Skeletal muscle tissue (tissue), 3 donors: ENCODE measurements at regions not wholly inside any gene's neighbourhood (a gene's known extent, or its start where the extent isn't known, plus 50 kb on each side); places are given as distances from the start of the nearest gene placed in this dataset.
"Not testable (repeated sequence)": the region's sequence is repeated elsewhere in the genome, so short reads cannot be mapped to it uniquely, and the experiment has no call there.

ENCODE experiments used
- H3K27ac ChIP-seq: one replicate; pipeline ENCODE4 v1.7.0; 2013; ENCODE audit warnings: mild to moderate bottlenecking, low read depth, low read length, inconsistent platforms
- H3K27me3 ChIP-seq, 3 donors: one replicate each; pipeline ENCODE4 v1.7.0; 2013; ENCODE audit warnings: low read length in 3 of 3; ENCODE audit not compliant: control insufficient read depth in 3 of 3, insufficient read depth in 3 of 3
- H3K36me3 ChIP-seq, 3 donors: one replicate each; pipeline ENCODE4 v1.7.0; 2013; ENCODE audit warnings: low read length in 3 of 3; ENCODE audit not compliant: control insufficient read depth in 3 of 3, insufficient read depth in 3 of 3
- H3K4me1 ChIP-seq, 3 donors: one replicate each; pipeline ENCODE4 v1.7.0; 2013; ENCODE audit warnings: low read length in 3 of 3, mild to moderate bottlenecking in 3 of 3; ENCODE audit not compliant: control insufficient read depth in 3 of 3, insufficient read depth in 3 of 3
- H3K4me3 ChIP-seq, 3 donors: one replicate each; pipeline ENCODE4 v1.7.0; 2013; ENCODE audit warnings: low read length in 3 of 3
- H3K9ac ChIP-seq, 3 donors: one replicate each; pipeline ENCODE4 v1.7.0; 2013; ENCODE audit warnings: low read length in 3 of 3, mild to moderate bottlenecking in 3 of 3, moderate library complexity in 2 of 3, low read depth in 1 of 3
- H3K9me3 ChIP-seq, 3 donors: one replicate each; pipeline ENCODE4 v1.7.0; 2013; ENCODE audit warnings: low read length in 3 of 3; ENCODE audit not compliant: control insufficient read depth in 3 of 3
- donor health status: Osteomylitis.

GRCh38 chr6:16828058-16828457 lies 66.8 kb upstream of the ATXN1 start:
- H3K9ac ChIP-seq, result no peak overlapping the region
- H3K27me3 ChIP-seq, result no peaks in the 10 kb centered on the region
- no peaks in the 10 kb centered on the region for H3K36me3 ChIP-seq
- no peaks in the 10 kb centered on the region for H3K9me3 ChIP-seq
- H3K27ac ChIP-seq, result no peak overlapping the region
- no peak overlapping the region for H3K4me3 ChIP-seq
- peaks cover 0 to 5% (median 0%) of the 10 kb centered on the region in 3 donors for H3K4me1 ChIP-seq

DNA sequence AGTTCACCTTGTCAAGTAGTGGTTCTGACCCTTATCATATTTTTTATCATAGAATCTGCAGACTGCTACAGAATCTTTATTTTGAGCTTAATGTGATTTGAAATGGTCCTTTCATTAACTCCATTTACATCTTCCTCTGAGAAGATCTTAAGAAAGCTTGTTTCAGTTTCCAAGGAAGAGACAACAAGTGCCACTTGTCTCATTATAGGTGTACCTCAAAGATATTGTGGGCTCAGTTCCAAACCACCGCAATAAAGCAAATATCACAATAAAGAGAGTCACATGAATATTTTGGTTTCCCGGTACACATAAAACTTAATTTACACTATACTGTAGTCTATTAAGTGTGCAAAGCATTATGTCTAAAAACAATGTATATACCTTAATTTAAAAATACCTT lies 66.4 kb upstream of the ATXN1 start:
- Histone ChIP-seq H3K27ac (no peak overlapping the region), H3K4me1 (peaks cover 0 to 5% (median 0%) of the 10 kb centered on the region in 3 donors), H3K9ac (no peak overlapping the region), H3K9me3 (no peaks in the 10 kb centered on the region), H3K4me3 (no peak overlapping the region), H3K36me3 (no peaks in the 10 kb centered on the region), H3K27me3 (no peaks in the 10 kb centered on the region)

DNA sequence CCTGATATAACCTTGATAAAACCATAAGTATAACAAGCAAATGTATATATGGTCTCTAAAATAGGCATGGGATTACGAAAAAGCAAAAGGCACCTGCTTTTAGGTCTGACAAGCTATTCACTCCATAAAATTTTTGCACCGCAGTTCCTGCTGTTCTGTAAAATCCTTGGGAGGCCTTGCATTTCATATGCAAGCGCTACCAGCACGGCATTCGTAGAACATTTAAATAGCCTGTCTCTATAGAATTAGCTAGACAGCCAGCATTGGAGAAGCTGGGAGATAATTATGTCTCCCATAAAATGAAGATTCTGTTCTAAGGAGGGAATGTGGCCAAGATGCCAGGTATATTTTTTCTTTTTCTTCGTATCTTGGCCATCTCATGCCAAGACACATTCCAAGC lies 64.5 kb upstream of the ATXN1 start:
- H3K4me3 ChIP-seq, result no peak overlapping the region
- no peaks in the 10 kb centered on the region for H3K9me3 ChIP-seq

GRCh38 chr6:16824845-16825685 lies 63.8 kb upstream of the ATXN1 start:
- Histone ChIP-seq H3K4me3 (no peak overlapping the region), H3K9ac (no peak overlapping the region), H3K27ac (no peak overlapping the region), H3K27me3 (no peaks in the 10 kb centered on the region), H3K9me3 (no peaks in the 10 kb centered on the region), H3K36me3 (no peaks in the 10 kb centered on the region), H3K4me1 (no peaks in the 10 kb centered on the region)

More for the DNA sequence above, 64.5 kb upstream of the ATXN1 start:
- no peaks in the 10 kb centered on the region for H3K36me3 ChIP-seq
- H3K9ac ChIP-seq, result no peak overlapping the region
- H3K4me1 ChIP-seq, result peaks cover 0 to under 1% (median 0%) of the 10 kb centered on the region in 3 donors
- H3K27ac ChIP-seq, result no peak overlapping the region
- no peaks in the 10 kb centered on the region for H3K27me3 ChIP-seq

- Histone ChIP-seq H3K27me3 (no peaks in the 10 kb centered on the region), H3K9ac (no peak overlapping the region), H3K27ac (no peak overlapping the region), H3K9me3 (no peaks in the 10 kb centered on the region), H3K4me3 (no peak overlapping the region), H3K36me3 (no peaks in the 10 kb centered on the region), H3K4me1 (no peaks in the 10 kb centered on the region)
Measured at GRCh38 chr6:16823718-16824352, 62.6 kb upstream of the ATXN1 start.

DNA sequence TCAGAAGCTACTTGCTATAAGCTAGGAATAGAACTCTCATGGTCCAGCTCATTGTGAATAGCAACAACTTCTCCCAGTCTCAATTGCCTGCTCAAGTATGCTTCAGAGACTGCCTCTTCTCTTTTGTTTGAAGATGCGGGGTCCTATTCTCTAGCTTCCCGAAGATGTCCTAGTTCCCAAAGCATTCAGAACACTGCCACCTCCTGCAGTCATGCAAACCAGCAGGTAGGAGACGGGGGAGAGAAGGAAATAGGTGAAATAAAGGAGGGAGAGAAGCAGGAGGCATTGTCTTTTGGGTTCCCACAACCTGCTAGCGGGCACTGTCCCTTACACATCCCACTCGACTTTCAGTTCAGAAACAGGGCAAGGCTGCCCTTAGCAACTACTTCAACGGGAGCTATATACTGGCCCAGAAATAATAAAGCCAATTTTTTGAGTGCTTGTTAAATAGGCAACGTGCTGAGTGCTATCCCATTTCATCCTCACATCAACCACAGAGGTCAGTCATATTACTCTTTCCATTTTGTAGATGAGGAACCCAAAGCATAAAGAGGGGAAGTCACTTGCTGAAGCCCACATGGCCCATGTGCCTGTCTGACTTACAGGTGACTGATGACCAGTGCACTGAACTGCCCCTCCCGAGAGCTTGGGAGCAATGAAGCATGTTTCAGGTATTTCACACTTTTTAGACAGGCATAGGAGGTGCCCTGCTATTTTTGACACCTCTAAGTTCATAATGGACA lies 61.9 kb upstream of the ATXN1 start:
- H3K36me3 ChIP-seq, result no peaks in the 10 kb centered on the region
- no peaks in the 10 kb centered on the region for H3K4me1 ChIP-seq
- H3K9ac ChIP-seq, result no peak overlapping the region
- no peaks in the 10 kb centered on the region for H3K27me3 ChIP-seq
- no peak overlapping the region for H3K27ac ChIP-seq
- H3K4me3 ChIP-seq, result no peak overlapping the region
- H3K9me3 ChIP-seq, result no peaks in the 10 kb centered on the region

DNA sequence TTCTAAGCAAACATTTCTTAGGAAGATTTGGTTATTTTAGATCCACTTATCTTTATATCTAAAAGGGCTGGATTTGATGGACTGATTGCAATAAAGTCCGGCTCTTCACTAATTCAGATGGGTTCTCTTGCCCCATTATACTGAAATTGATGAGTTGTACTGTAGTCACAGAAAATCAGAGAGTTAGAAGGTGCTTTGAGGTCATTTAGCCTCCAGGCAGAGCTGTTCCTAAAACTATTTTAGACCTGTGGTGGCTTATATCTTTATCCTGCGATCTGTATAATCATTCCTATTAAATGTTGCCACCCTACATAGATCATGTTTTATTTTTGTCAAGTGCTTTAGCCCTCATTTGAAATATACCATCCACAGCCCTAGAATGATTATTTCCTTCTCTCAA lies 61.3 kb upstream of the ATXN1 start:
- H3K27me3 ChIP-seq, result no peaks in the 10 kb centered on the region
- no peaks in the 10 kb centered on the region for H3K4me1 ChIP-seq
- H3K27ac ChIP-seq, result no peak overlapping the region
- H3K9me3 ChIP-seq, result no peaks in the 10 kb centered on the region
- H3K36me3 ChIP-seq, result no peaks in the 10 kb centered on the region
- no peak overlapping the region for H3K9ac ChIP-seq
- no peak overlapping the region for H3K4me3 ChIP-seq

- no peak overlapping the region for H3K4me3 ChIP-seq
- no peaks in the 10 kb centered on the region for H3K4me1 ChIP-seq
- no peak overlapping the region for H3K9ac ChIP-seq
- H3K9me3 ChIP-seq, result no peaks in the 10 kb centered on the region
- no peaks in the 10 kb centered on the region for H3K36me3 ChIP-seq
- no peak overlapping the region for H3K27ac ChIP-seq
- no peaks in the 10 kb centered on the region for H3K27me3 ChIP-seq
Measured at GRCh38 chr6:16821834-16822264, 60.6 kb upstream of the ATXN1 start.

DNA sequence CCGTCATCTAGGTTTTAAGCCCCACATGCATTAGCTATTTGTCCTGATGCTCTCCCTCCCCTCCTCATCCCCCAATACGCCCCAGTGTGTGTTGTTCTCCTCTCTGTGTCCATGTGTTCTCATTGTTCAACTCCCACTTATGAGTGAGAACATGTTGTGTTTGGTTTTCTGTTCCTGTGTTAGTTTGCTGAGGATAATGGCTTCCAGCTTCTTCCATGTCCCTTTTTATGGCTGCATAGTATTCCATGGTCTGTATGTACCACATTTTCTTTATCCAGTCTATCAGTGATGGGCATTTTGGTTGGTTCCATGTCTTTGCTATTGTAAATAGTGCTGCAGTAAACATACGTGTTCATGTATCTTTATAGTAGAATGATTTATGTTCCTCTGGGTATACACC lies 59.0 kb upstream of the ATXN1 start:
- H3K27ac ChIP-seq, H3K4me1 ChIP-seq, H3K4me3 ChIP-seq, H3K9me3 ChIP-seq, H3K9ac ChIP-seq, H3K27me3 ChIP-seq, H3K36me3 ChIP-seq: not testable (repeated sequence)

GRCh38 chr6:16819752-16820151 lies 58.5 kb upstream of the ATXN1 start:
- no peaks in the 10 kb centered on the region for H3K27me3 ChIP-seq
- no peak overlapping the region for H3K27ac ChIP-seq
- no peaks in the 10 kb centered on the region for H3K36me3 ChIP-seq
- no peak overlapping the region for H3K4me3 ChIP-seq
- H3K9ac ChIP-seq, result no peak overlapping the region
- no peaks in the 10 kb centered on the region for H3K9me3 ChIP-seq
- no peaks in the 10 kb centered on the region for H3K4me1 ChIP-seq
